K562 (cell line): ENCODE measurements at regions not wholly inside any gene's neighbourhood (a gene's known extent, or its start where the extent isn't known, plus 50 kb on each side); places are given as distances from the start of the nearest gene placed in this dataset.
A peak's percentile ranks its signal among the peaks of the same experiment; 100 is the strongest.

Source experiments
- ATAC-seq: fragments of 200-7000 bp; cut with Tn5 transposase; 3 replicates; pipeline ENCODE4 v1.9.1; 2020; ENCODE audit warnings: moderate library complexity
- BruUV-seq: library from RNA; stranded (reverse); fragments of 400-500 nt; replicated peaks from 2 replicates; lab custom pipeline; 2021; lab: Mats Ljungman, UMichigan
- CTCF ChIA-PET: fragments of 300-600 bp; formaldehyde crosslinking; extraction: SDS; loops from one replicate; lab custom pipeline; 2021; ENCODE audit warnings: low intra/inter-chr PET ratio; lab: Yijun Ruan, JAX
- POLR2A ChIA-PET: fragments of 300-600, 350-650 bp; sonication (Branson Sonifier 250); formaldehyde crosslinking; extraction: SDS; loops from one replicate; lab custom pipeline; 2021; ENCODE audit warnings: antibody characterized with exemption, inconsistent platforms; lab: Yijun Ruan, JAX
- DNase-seq, 4 experiments: peaks; one replicate each; pipeline versions ENCODE4 v3.0.0 to v3.0.0-alpha.2; 2011 to 2018; ENCODE audit warnings: low spot score in 3 of 4, mixed read lengths in 3 of 4; ENCODE audit errors: extremely low read depth in 1 of 4
- FAIRE-seq: peaks from 2 replicates; lab custom pipeline; 2011; peaks lifted over from hg19 to GRCh38; lab: Jason Lieb, UNC
- H2AFZ ChIP-seq: 2 replicates; pipeline ENCODE4 v1.6.0; 2011; ENCODE audit warnings: low read depth, low read length, control low read depth, inconsistent platforms
- H3K27ac ChIP-seq: fragments of 200-600 bp; 3 replicates; pipeline ENCODE4 v1.8.0; 2011; ENCODE audit warnings: low read depth, mild to moderate bottlenecking, control low read depth, inconsistent platforms, low read length, moderate library complexity, mixed read lengths; ENCODE audit errors: extremely low read depth
- H3K27me3 ChIP-seq, 2 experiments: fragments of 300-600 bp in 1 of 2; 2 replicates in 1 of 2; 3 replicates in 1 of 2; pipeline versions ENCODE4 v1.6.0 to v1.8.0; 2011; ENCODE audit warnings: inconsistent platforms in 2 of 2, low read length in 2 of 2, mild to moderate bottlenecking in 1 of 2, mixed read lengths in 1 of 2, moderate library complexity in 1 of 2; ENCODE audit not compliant: control insufficient read depth in 2 of 2, insufficient read depth in 2 of 2
- H3K36me3 ChIP-seq: fragments of 300-600 bp; 3 replicates; pipeline ENCODE4 v1.8.0; 2011; ENCODE audit warnings: mild to moderate bottlenecking, low read length, inconsistent platforms; ENCODE audit not compliant: control insufficient read depth, insufficient read depth
- H3K4me1 ChIP-seq, 2 experiments: fragments of 200-600 bp in 1 of 2; replicated peaks in 1 of 2; 2 replicates in 1 of 2; 3 replicates in 1 of 2; pipeline versions ENCODE4 v1.5.1 to v1.8.0; 2011; ENCODE audit warnings: inconsistent platforms in 2 of 2, low read length in 2 of 2, mild to moderate bottlenecking in 1 of 2, mixed read lengths in 1 of 2, moderate library complexity in 1 of 2; ENCODE audit not compliant: control insufficient read depth in 2 of 2, insufficient read depth in 2 of 2
- H3K4me2 ChIP-seq: 2 replicates; pipeline ENCODE4 v1.6.1; 2011; ENCODE audit warnings: low read length, control low read depth, inconsistent platforms, mixed read lengths; ENCODE audit not compliant: insufficient read depth
- H3K4me3 ChIP-seq: fragments of 200-600 bp; sonication (generic), shearing (Covaris generic); 2 replicates; pipeline ENCODE4 v1.5.1; 2016; ENCODE audit warnings: control low read depth, inconsistent platforms
- H3K79me2 ChIP-seq: fragments of 200-600 bp; 3 replicates; pipeline ENCODE4 v1.8.0; 2011; ENCODE audit warnings: low read length, inconsistent platforms; ENCODE audit not compliant: control insufficient read depth, insufficient read depth
- H3K9ac ChIP-seq, 2 experiments: 2 replicates each; pipeline versions ENCODE4 v1.6.0 to v1.6.1; 2011; ENCODE audit warnings: low read depth in 2 of 2, low read length in 2 of 2, control low read depth in 1 of 2, inconsistent platforms in 1 of 2, mild to moderate bottlenecking in 1 of 2, mixed read lengths in 1 of 2; ENCODE audit not compliant: insufficient read depth in 1 of 2
- H3K9me1 ChIP-seq: one replicate; pipeline ENCODE4 v1.6.0; 2011; ENCODE audit warnings: inconsistent platforms, mild to moderate bottlenecking, low read length, moderate library complexity; ENCODE audit not compliant: control insufficient read depth, insufficient read depth
- H3K9me3 ChIP-seq: replicated peaks from 2 replicates; pipeline ENCODE4 v1.5.1; 2011; ENCODE audit warnings: low read depth, low read length, inconsistent platforms; ENCODE audit not compliant: control insufficient read depth, insufficient read depth
- H4K20me1 ChIP-seq: replicated peaks from 2 replicates; pipeline ENCODE4 v1.6.1; 2011; ENCODE audit warnings: low read length, inconsistent platforms, mixed read lengths; ENCODE audit not compliant: control insufficient read depth, insufficient read depth
- BRF1 ChIP-seq: IDR thresholded peaks from 3 replicates; pipeline ENCODE4 v1.6.1; 2011; ENCODE audit warnings: borderline replicate concordance, mild to moderate bottlenecking; ENCODE audit not compliant: insufficient read length; ENCODE audit errors: extremely low read depth
- CCAR2 ChIP-seq: fragments of 200-400 bp; formaldehyde crosslinking; IDR thresholded peaks from 2 replicates; pipeline ENCODE4 v1.6.1; 2017; ENCODE audit warnings: mild to moderate bottlenecking, low read depth, low read length
- DACH1 ChIP-seq: fragments of 450-650 bp; IDR thresholded peaks from 2 replicates; pipeline ENCODE4 v1.6.1; 2018; ENCODE audit not compliant: partially characterized antibody
- FOXJ3 ChIP-seq: sonication (generic); formaldehyde crosslinking; IDR thresholded peaks from 2 replicates; pipeline ENCODE4 v1.4.0; 2020; ENCODE audit warnings: mild to moderate bottlenecking, missing genetic modification reagents
- FOXK2 ChIP-seq, 2 experiments: fragments of 450-650 bp; IDR thresholded peaks in 1 of 2; conservative IDR thresholded peaks in 1 of 2; 2 replicates each; pipeline ENCODE4 v1.6.1; 2016; ENCODE audit warnings: low read depth in 2 of 2, mild to moderate bottlenecking in 1 of 2
- RBM17 ChIP-seq: fragments of 200-400 bp; formaldehyde crosslinking; IDR thresholded peaks from 2 replicates; pipeline ENCODE4 v1.6.1; 2017; ENCODE audit warnings: low read depth, mild to moderate bottlenecking, low read length, borderline replicate concordance
- RBM22 ChIP-seq: fragments of 200-400 bp; formaldehyde crosslinking; IDR thresholded peaks from 2 replicates; pipeline ENCODE4 v1.6.1; 2018; ENCODE audit warnings: low read length, low read depth; ENCODE audit not compliant: poor library complexity, severe bottlenecking
- TBL1XR1 ChIP-seq, 2 experiments: IDR thresholded peaks; 2 replicates each; pipeline ENCODE4 v1.6.1; 2012; ENCODE audit warnings: improper control_type of control experiment in 2 of 2, low read length in 2 of 2, mild to moderate bottlenecking in 1 of 2
- ZKSCAN1 ChIP-seq: fragments of 150-350 bp; IDR thresholded peaks from 2 replicates; pipeline ENCODE4 v1.6.1; 2016; ENCODE audit warnings: low read depth, low read length
- ZNF23 ChIP-seq: fragments of 250-450 bp; sonication (Bioruptor Pico); IDR thresholded peaks from 2 replicates; pipeline ENCODE4 v1.4.0; 2020; ENCODE audit warnings: mild to moderate bottlenecking
- ZNF3 ChIP-seq: fragments of 250-450 bp; sonication (Bioruptor Pico); IDR thresholded peaks from 2 replicates; pipeline ENCODE4 v1.5.0; 2021; ENCODE audit warnings: mild to moderate bottlenecking, moderate library complexity
- ZNF408 ChIP-seq: fragments of 250-450 bp; sonication (Bioruptor Pico); IDR thresholded peaks from 2 replicates; pipeline ENCODE4 v1.4.0; 2020; ENCODE audit warnings: low read depth, mild to moderate bottlenecking, moderate library complexity
- ZSCAN32 ChIP-seq: fragments of 450-650 bp; formaldehyde crosslinking; IDR thresholded peaks from 2 replicates; pipeline ENCODE4 v1.4.0; 2020; ENCODE audit warnings: mild to moderate bottlenecking, moderate library complexity
- WGBS: fragments of 100-300 bp; shearing (Covaris generic); methylation state at CpG from one replicate; pipeline ENCODE4 v1.1.6; 2016; ENCODE audit warnings: low coverage, mixed read lengths; ENCODE audit not compliant: insufficient coverage; ENCODE audit errors: missing lambda C conversion rate; 5-methylcytosine and 5-hydroxymethylcytosine counted together
- in situ Hi-C: fragments of 300-500 bp; cut with MboI; formaldehyde crosslinking; loops from 4 replicates; pipeline ENCODE4 v1.15.0; 2018; ENCODE audit warnings: inconsistent platforms, mixed read lengths
- intact Hi-C: fragments of 100-400 bp; cut with micrococcal nuclease; formaldehyde crosslinking; loops from 2 replicates; pipeline ENCODE4 v1.14.2; 2022
- TF ChIP-seq, protein P1 (sequence below), 2 experiments: fragments of 450-650 bp in 1 of 2; IDR thresholded peaks; 2 replicates each; pipeline ENCODE4 v1.6.1; 2011 to 2017; ENCODE audit warnings: low read depth in 2 of 2, antibody characterized with exemption in 1 of 2, borderline replicate concordance in 1 of 2, low read length in 1 of 2, mild to moderate bottlenecking in 1 of 2, mixed read lengths in 1 of 2; ENCODE audit not compliant: control insufficient read depth in 1 of 2

GRCh38 chrX:138492371-138492770, 219.1 kb downstream of the FGF13 start:
- intact Hi-C loops (no loop called here), in situ Hi-C loops (no loop called here)
- TF ChIP-seq FOXK2 (conservative IDR thresholded peaks at IDR 0.05 in 1 of 2, IDR thresholded peaks at IDR 0.05 in 1 of 2; ENCODE audit: low read depth in 2 of 2) (no peak), ZKSCAN1 (no peak), FOXJ3 (CRISPR knock-in tag) (no peak), RBM17 (no peak), RBM22 (no peak), TBL1XR1 (IDR thresholded peaks at IDR 0.05; ENCODE audit: low read length in 2 of 2) (no peak)
- no peak for FAIRE-seq
- CTCF ChIA-PET: no interaction called here
- no peak overlapping the region for H3K4me3 ChIP-seq
- no peaks in the 10 kb centered on the region for H4K20me1 ChIP-seq
- no peak overlapping the region for H3K4me2 ChIP-seq
- DNase-seq: no peak
- no peaks in the 10 kb centered on the region for H3K36me3 ChIP-seq
- 0% methylated on average over 3 of the region's 3 CpGs for WGBS
- no peak overlapping the region for H2AFZ ChIP-seq
- no peaks in the 10 kb centered on the region for H3K27me3 ChIP-seq
- no peaks in the 10 kb centered on the region for H3K9me1 ChIP-seq
- H3K27ac ChIP-seq: no peak overlapping the region
- BruUV-seq: no TSS peak
- no peak for ATAC-seq
- no peaks in the 10 kb centered on the region for H3K79me2 ChIP-seq
- POLR2A ChIA-PET: no interaction called here
- no peaks in the 10 kb centered on the region for H3K9me3 ChIP-seq
- H3K9ac ChIP-seq: no peak overlapping the region
- H3K4me1 ChIP-seq: no peaks in the 10 kb centered on the region

GRCh38 chrX:138487866-138488265, 223.7 kb downstream of the FGF13 start:
- H3K9me1 ChIP-seq: no peaks in the 10 kb centered on the region
- intact Hi-C loops (no loop called here), in situ Hi-C loops (no loop called here)
- no peak overlapping the region for H3K27ac ChIP-seq
- POLR2A ChIA-PET: interaction anchor here (0.7 kb wide), 1 partner anchor 1329 kb away, joined by 3 read pairs; no protein-coding TSS in a partner anchor
- H3K4me2 ChIP-seq: no peak overlapping the region
- no peaks in the 10 kb centered on the region for H4K20me1 ChIP-seq
- no peak for ATAC-seq
- no peaks in the 10 kb centered on the region for H3K4me1 ChIP-seq
- 0% methylated on average over 6 of the region's 6 CpGs for WGBS
- H3K9me3 ChIP-seq: no peaks in the 10 kb centered on the region
- CTCF ChIA-PET: no interaction called here
- H3K79me2 ChIP-seq: no peaks in the 10 kb centered on the region
- H2AFZ ChIP-seq: no peak overlapping the region
- H3K36me3 ChIP-seq: no peaks in the 10 kb centered on the region
- no peaks in the 10 kb centered on the region for H3K27me3 ChIP-seq
- H3K4me3 ChIP-seq: no peak overlapping the region
- DNase-seq: peak in 1 of 4 experiments; percentile 0
- H3K9ac ChIP-seq: no peak overlapping the region
- BruUV-seq: no TSS peak
- FAIRE-seq: no peak
- TF ChIP-seq DACH1 (no peak), ZNF23 (CRISPR knock-in tag) (no peak), ZNF3 (CRISPR knock-in tag) (no peak), BRF1 (no peak), ZNF408 (CRISPR knock-in tag) (no peak), ZSCAN32 (CRISPR knock-in tag) (no peak), CCAR2 (no peak)
- TF ChIP-seq, protein P1, sequence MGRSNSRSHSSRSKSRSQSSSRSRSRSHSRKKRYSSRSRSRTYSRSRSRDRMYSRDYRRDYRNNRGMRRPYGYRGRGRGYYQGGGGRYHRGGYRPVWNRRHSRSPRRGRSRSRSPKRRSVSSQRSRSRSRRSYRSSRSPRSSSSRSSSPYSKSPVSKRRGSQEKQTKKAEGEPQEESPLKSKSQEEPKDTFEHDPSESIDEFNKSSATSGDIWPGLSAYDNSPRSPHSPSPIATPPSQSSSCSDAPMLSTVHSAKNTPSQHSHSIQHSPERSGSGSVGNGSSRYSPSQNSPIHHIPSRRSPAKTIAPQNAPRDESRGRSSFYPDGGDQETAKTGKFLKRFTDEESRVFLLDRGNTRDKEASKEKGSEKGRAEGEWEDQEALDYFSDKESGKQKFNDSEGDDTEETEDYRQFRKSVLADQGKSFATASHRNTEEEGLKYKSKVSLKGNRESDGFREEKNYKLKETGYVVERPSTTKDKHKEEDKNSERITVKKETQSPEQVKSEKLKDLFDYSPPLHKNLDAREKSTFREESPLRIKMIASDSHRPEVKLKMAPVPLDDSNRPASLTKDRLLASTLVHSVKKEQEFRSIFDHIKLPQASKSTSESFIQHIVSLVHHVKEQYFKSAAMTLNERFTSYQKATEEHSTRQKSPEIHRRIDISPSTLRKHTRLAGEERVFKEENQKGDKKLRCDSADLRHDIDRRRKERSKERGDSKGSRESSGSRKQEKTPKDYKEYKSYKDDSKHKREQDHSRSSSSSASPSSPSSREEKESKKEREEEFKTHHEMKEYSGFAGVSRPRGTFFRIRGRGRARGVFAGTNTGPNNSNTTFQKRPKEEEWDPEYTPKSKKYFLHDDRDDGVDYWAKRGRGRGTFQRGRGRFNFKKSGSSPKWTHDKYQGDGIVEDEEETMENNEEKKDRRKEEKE (IDR thresholded peaks at IDR 0.05; ENCODE audit: borderline replicate concordance in 1 of 2, control insufficient read depth in 1 of 2, low read depth in 2 of 2, low read length in 1 of 2): no peak
